ENCODE measurements at regions not wholly inside any gene's neighbourhood (a gene's known extent, or its start where the extent isn't known, plus 50 kb on each side); places are given as distances from the start of the nearest gene placed in this dataset.
"Not testable (repeated sequence)": the region's sequence is repeated elsewhere in the genome, so short reads cannot be mapped to it uniquely, and the experiment has no call there.

- no peaks in the 10 kb centered on the region for H3K9me3 ChIP-seq
- no peak overlapping the region for H3K27ac ChIP-seq
- no peaks in the 10 kb centered on the region for H3K27me3 ChIP-seq
- no peaks in the 10 kb centered on the region for H3K36me3 ChIP-seq
- H3K4me3 ChIP-seq, result no peak overlapping the region
- no peak for ATAC-seq
- TF ChIP-seq POLR2A (IDR thresholded peaks at IDR 0.05), result no peak
- TF ChIP-seq CTCF (IDR thresholded peaks at IDR 0.05 in 4 of 5, conservative IDR thresholded peaks at IDR 0.05 in 1 of 5), result no peak
- in situ Hi-C loops (cut with MboI; ENCODE audit: low sequenced_read_pairs in 4 of 4), result loop anchor here in 1 of 4 donors (25.0 kb wide), 1 partner anchor 843 kb away; no protein-coding TSS in a partner anchor
- H3K4me1 ChIP-seq, result no peaks in the 10 kb centered on the region
- DNase-seq, result no peak
- intact Hi-C loops (cut with DNase I; ENCODE audit: low total_unique reads), result no loop called here
Observed at GRCh38 chrX:34279866-34280560, 147.9 kb upstream of the FAM47A start.

DNA sequence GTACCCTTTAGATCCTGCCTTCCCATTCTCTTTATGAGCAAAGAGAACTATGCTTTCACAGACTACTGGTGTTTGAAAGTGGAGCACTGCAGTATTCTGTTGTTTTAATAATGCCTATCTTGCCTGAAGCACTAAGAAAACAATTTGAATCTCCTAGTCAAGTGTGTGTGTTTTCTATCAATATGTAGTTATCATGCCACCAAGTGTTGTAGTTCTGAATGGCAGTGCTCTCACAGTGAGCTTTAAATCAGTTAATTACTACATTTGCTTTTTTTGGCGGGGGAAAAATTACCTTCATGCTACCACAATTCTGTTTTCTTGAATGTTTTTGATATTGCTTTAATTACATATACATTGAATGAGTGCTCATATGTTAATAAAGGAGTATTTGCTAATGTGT is 143.6 kb upstream of the FAM47A start:
- Histone ChIP-seq H3K36me3 (no peaks in the 10 kb centered on the region), H3K4me3 (no peak overlapping the region), H3K4me1 (no peaks in the 10 kb centered on the region), H3K9me3 (no peaks in the 10 kb centered on the region), H3K27me3 (no peaks in the 10 kb centered on the region), H3K27ac (no peak overlapping the region)
- ATAC-seq (no peak), DNase-seq (no peak)
- in situ Hi-C loops (cut with MboI; ENCODE audit: low sequenced_read_pairs in 4 of 4), result loop anchor here in 1 of 4 donors (25.0 kb wide), 1 partner anchor 838 kb away; no protein-coding TSS in a partner anchor
- intact Hi-C loops (cut with DNase I; ENCODE audit: low total_unique reads), result no loop called here
- TF ChIP-seq POLR2A (IDR thresholded peaks at IDR 0.05) (no peak), CTCF (IDR thresholded peaks at IDR 0.05 in 4 of 5, conservative IDR thresholded peaks at IDR 0.05 in 1 of 5) (no peak)

DNA sequence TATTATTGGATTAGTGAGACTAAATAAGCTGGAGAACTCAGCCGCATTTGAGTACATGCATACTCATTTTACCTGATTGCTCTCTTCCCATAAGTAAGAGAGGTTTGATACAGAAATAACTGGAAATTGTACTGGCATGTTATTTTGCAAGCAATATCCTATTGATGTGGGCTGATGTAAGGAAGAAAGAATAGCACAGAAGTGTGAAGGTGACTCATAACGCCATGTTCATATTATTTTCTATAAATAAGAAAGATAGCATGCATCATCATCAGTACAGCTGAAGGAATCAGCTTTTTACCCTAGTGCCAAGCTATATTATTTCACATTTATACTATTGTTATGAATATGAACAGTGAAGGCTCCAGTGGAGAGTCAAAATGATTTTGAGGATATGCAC is 138.3 kb upstream of the FAM47A start:
- no peak for TF ChIP-seq POLR2A (IDR thresholded peaks at IDR 0.05)
- no peak for TF ChIP-seq CTCF (IDR thresholded peaks at IDR 0.05 in 4 of 5, conservative IDR thresholded peaks at IDR 0.05 in 1 of 5)
- H3K9me3 ChIP-seq, result no peaks in the 10 kb centered on the region
- no peaks in the 10 kb centered on the region for H3K27me3 ChIP-seq
- no peaks in the 10 kb centered on the region for H3K36me3 ChIP-seq
- H3K27ac ChIP-seq, result no peak overlapping the region
- ATAC-seq (no peak), DNase-seq (no peak)
- in situ Hi-C loops (cut with MboI; ENCODE audit: low sequenced_read_pairs in 4 of 4) (no loop called here), intact Hi-C loops (cut with DNase I; ENCODE audit: low total_unique reads) (no loop called here)
- no peaks in the 10 kb centered on the region for H3K4me1 ChIP-seq
- H3K4me3 ChIP-seq, result no peak overlapping the region

- in situ Hi-C loops (cut with MboI; ENCODE audit: low sequenced_read_pairs in 4 of 4), result no loop called here
Observed at GRCh38 chrX:34238896-34239295, 106.8 kb upstream of the FAM47A start.

GRCh38 chrX:34230156-34230555 is 98.0 kb upstream of the FAM47A start:
- H3K9me3 ChIP-seq; H3K4me1 ChIP-seq; intact Hi-C loops (cut with DNase I; ENCODE audit: low total_unique reads); in situ Hi-C loops (cut with MboI; ENCODE audit: low sequenced_read_pairs in 4 of 4); H3K4me3 ChIP-seq; H3K36me3 ChIP-seq; H3K27ac ChIP-seq; H3K27me3 ChIP-seq; DNase-seq; ATAC-seq: not testable (repeated sequence)

More at GRCh38 chrX:34238896-34239295, 106.8 kb upstream of the FAM47A start:
- Histone ChIP-seq H3K27me3 (no peaks in the 10 kb centered on the region), H3K4me1 (no peaks in the 10 kb centered on the region), H3K36me3 (no peaks in the 10 kb centered on the region), H3K4me3 (no peak overlapping the region), H3K9me3 (no peaks in the 10 kb centered on the region), H3K27ac (no peak overlapping the region)
- no peak for DNase-seq
- ATAC-seq, result no peak
- TF ChIP-seq POLR2A (IDR thresholded peaks at IDR 0.05) (no peak), CTCF (IDR thresholded peaks at IDR 0.05 in 4 of 5, conservative IDR thresholded peaks at IDR 0.05 in 1 of 5) (no peak)
- intact Hi-C loops (cut with DNase I; ENCODE audit: low total_unique reads), result no loop called here

Measured in gastrocnemius medialis (tissue), 4 donors.